Activated CD4-positive, alpha-beta T cell treated with anti-CD3 and anti-CD28 coated beads, Interleukin-2, Interleukin-6, amounts not matched to agents 100 ng/mL and 50 ng/mL, durations not matched to agents 16 hours and 8 hours (primary cell): ENCODE measurements at regions not wholly inside any gene's neighbourhood (a gene's known extent, or its start where the extent isn't known, plus 50 kb on each side); places are given as distances from the start of the nearest gene placed in this dataset.

Source experiments
- DNase-seq: peaks from one replicate; pipeline ENCODE4 v3.0.0-alpha.2; 2020

DNA sequence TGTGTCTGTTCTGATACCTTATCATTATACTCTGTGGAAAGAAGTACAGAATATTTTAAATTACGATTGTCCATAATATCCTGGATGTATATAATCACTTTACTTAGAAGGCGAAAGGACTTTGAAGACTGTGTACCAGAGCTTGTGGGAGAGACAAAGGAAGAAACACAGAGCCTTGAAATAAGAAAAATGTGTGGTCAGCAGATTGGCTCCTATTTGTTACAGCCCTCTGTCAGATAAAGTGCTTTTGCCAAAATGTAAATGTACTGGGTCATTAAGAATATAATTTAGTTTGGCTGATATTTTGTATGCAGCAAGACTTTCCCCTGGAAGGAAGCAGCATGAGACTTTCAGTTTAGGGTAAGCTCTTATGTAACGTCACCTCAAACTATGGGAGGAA is 443.1 kb downstream of the CCDC85A start:
- no peak for DNase-seq

DNA sequence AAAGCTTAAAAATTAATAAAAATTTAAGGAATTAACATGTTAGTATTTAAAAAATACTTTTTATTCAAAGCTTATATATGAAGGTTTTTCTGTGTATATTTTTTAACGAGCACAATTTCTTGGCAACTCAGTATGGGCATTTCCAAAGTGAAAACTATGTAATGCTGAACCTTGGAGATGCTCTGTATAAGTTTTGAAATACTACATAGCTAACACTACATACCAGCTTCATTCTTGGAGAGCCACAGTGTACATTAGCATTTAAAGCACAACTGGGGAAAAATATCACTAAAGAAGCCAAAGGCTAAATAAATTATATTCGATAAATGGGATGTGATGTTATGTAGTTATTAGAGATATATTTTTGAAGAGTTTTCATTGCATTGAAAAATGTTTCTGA is 446.5 kb downstream of the CCDC85A start:
- no peak for DNase-seq

DNA sequence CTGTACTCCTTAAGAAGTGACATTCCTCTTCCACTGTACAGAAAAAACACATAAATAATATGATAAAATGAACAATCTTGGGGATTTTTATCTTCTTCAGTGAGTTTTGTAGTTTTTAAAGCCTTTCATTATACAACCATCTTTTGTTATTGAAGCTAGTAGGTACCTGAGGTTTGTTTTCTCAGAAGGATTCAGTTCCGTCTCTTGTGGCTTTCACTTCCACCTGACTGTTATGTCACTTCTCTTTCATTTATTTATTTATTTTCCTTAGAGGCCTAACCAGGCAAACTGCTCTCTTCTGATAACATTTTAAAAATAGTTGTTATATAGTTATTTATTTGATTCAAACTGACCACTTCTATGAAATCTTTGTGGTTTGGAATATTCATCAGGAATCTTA is 464.2 kb downstream of the CCDC85A start:
- DNase-seq: no peak

DNA sequence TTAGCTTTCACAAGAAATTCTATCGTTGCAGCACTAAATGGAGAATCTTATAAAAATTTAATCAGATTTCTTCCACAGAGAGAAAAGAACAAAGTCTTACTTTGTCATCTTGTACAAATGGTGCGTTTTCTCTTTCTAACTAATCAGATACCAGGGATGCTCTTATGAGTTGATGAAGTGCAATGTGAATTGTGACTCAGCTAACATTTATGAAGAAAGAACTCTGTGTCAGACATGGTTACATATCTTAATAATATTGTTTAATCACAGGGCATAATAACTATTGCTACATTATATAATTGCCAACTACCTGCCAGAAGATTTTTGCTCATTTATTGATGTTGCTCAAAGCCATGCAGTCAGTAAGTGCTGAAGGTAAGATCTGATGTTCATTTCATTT is 465.0 kb downstream of the CCDC85A start:
- no peak for DNase-seq

DNA sequence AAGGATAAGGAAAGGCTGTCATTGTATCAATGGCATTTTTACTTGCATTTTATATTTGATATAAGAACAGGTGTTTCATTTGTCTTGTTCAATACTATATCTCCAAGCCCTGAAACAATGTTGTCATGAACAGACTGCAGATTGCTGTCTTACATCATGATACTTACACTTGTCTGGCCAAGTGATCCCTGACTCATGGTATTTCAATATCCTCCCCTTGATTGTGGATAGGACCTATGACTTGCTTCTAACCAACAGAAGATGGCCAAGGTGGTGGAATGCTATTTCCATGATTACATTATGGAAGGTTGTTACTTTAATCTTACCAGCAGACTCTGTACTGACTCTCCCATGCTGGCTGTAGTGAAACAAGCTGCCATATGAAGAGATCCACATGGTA is 471.1 kb downstream of the CCDC85A start:
- no peak for DNase-seq

DNA sequence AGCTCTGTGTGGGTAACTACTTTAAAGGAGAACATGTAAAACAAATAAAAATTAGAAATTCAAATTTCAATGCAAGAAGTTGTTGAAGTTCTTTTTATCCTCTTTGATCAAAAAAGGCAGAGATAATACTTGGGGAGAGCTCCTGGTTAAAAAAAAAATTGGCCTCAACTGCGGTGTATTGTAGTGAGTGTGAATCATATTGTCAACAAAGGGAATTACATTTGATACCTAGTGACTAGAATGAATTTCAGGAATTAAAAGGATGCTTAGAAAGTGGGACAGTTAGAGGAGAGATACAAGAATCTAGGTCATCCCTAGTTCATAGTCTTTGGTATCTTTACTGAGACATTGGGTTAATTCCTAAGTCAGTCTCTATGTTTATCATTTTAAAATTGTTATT is 473.0 kb downstream of the CCDC85A start:
- no peak for DNase-seq

DNA sequence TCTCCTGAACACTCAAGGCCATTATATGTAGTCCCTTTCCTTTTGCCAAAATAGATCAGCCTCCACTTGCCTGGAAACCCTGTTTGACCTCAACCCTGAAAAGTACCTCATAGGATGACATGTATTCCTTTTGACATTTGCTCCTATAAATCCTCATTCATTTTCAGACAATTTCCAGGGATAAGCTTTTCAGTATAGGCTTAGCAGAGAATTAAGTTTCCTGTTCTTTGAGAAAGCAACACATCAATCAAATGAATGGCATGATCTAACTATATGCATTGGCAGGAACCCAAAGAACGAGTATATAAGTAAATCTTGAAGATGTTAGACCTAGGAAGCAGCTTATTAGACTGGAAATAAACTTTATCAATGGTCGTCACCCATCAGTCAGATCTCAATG is 483.0 kb downstream of the CCDC85A start:
- DNase-seq: no peak

DNA sequence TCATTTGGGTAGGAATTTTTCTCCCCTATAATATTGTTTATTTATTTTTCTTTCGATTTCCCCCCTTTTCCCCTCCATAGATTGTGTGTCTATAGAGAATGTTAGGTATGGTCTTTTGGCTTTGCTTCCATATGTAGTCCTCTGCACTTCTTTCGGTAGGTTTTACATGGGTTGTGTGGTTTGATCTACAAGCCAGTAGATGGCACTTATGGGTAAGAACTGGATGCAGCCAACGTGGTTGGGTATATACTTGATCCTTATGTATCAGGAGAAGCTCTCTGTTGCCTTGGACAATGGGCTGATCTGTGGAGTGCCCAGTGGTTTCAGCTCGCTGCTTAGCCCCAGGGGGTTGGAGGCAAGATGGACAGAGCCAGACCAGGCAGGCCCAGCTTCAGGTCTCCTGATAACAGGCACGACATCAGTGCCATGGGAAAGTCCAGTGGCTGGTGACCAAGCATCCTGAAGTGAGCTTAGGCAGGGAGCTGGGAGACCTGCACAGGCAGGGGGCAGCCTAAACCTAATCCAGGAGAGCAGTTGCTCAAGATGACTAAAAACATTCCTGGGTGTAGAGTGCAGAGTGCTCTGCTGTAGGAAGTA is 488.3 kb downstream of the CCDC85A start:
- no peak for DNase-seq

DNA sequence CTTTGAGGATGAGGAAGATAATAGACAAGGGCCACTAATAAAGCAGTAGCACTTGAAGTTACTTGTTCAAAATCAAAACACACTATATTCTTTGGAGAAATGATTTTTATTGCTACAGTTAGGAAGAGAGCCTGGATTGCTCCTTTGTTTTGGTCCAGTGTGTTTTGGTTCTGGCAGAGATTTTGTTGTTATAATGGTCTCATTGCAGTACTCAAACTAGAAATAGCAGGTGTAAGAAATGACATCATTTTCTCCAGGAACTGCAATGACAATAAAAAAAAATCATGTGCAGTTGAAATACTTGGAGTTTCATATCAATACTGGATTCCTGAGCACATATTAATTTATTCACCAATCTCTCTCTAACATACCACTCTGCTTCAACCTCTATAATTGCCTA is 490.3 kb downstream of the CCDC85A start:
- no peak for DNase-seq

DNA sequence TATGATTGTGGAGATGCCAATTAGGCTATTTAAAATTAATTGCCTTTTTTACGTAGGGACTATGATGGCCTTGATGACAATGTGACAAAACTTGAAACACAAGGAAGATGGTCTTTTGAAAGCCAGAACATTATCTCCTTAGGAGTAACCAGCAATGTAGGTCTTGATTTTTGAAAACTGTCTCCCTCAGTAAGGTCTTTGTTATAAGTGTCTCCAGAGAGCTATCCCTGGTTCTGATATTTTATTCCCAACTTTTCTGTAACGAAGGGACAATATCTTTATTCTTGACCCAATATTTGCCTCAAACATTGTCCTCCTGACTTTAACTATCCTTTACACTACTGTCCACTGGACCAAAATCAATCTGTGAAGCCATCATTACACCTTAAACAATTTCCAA is 493.2 kb downstream of the CCDC85A start:
- DNase-seq: no peak

DNA sequence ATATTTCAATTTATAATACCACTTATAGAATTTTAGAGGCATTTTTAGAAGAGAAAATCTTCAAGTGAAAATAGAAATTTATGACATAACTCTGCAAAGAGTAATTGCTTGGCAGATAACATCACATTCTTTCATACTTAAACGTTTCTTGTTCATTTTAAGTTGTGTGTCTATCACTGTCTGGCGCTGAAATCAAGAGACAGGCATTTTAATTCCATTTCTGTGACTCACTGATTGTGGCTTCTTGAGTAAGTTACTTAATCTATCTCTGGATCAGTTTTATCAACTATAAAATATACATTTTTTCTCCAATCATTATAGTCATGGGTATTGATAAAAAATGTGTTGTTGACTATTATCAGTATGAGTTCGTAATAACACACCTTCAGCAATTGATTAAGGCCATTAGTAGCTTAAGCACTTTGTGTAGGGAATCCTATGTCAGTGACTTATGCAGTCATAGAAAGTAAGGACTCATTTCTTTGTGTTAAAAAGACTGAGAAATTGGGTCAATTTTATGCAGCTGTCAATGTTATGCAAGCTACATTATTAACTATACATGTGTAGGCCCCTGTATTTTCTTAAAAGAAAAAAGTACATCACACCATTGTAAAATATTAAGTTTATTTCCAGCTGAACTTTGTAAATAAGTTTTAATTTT is 497.3 kb downstream of the CCDC85A start:
- no peak for DNase-seq

DNA sequence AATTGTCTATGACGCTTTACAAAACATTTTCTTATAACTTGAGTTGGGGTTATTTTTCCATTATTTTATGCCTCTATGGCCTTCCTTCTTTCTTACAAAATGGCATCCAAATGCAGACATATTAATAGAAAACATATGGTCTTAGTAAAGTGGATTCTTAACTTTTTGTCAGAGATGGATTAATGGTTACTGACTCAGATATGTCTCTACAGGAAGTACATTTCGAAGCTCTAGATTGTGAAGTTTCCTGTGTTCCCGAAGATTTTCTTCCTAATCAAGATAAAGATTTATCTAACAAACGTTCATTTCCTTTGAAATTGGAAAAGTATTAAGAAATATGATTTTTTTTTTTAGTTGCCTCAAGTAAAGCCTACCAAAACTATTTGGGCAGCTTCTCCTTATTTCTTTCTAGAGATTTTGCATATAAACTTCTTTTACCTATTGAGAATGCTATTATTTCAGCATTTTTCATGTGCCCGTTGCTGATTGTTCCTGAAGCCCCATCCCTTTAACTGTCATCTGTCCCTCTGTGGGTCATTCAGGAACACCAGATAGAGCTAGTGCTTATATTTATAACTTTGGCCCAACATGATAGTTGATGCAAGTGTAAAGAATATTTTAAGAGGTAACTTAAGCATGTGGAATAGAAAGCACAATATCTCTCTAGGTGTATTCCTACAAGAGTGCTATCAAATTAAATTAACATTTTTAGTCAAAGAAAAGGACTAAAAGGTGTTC is 498.0 kb downstream of the CCDC85A start:
- no peak for DNase-seq

DNA sequence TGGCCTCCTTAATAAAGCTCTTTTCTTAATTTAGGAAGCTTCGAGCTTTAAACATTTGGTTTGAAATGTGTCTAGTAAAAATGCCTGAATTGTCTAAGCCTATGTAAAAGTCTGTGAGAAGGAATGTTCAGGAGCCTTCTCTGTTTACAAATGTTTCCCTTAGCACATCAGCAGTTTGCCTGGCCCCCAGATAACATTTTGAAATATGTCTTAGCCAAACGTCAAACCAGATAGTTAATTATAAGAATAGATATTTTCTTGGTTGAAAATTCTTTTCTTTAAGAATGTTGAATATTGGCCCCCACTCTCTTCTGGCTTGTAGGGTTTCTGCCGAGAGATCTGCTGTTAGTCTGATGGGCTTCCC is 498.6 kb downstream of the CCDC85A start:
- no peak for DNase-seq

DNA sequence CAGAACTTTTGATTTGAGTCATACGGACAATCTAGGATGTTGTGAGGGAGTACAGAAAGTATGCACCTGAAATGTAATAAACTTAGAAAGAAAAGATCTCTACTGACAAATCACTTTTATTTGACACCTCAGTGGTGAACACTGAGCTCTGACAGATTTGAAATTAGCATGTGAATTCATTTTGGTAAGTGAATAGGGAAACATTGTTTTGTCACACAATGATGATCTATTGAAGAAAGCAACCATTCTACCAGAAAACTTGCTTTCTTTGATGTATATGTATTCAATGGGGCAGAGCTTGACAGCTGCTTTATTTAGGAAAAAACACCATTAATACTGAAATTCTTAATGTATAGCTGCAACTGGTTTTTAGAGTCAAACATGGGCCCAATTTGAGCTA is 500.5 kb downstream of the CCDC85A start:
- no peak for DNase-seq

DNA sequence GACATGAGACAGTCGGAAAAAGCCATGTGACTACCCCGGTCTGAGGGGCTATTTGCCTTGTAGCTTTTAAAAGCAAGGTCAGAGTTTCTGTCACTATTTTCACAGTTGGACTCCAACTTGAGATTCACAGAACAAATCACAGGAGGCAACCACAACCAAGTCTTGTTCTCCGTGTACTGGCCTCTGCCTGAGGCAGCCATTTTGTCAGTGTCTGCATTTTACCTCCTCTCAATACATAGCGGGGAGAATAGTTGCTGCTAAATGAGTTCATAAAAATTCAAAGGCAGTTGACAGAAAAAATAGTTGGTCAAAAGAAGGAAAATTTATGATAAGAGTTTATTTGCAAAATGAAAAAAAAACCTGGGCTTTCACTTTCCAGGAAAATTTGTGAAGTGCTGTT is 501.4 kb downstream of the CCDC85A start:
- no peak for DNase-seq

DNA sequence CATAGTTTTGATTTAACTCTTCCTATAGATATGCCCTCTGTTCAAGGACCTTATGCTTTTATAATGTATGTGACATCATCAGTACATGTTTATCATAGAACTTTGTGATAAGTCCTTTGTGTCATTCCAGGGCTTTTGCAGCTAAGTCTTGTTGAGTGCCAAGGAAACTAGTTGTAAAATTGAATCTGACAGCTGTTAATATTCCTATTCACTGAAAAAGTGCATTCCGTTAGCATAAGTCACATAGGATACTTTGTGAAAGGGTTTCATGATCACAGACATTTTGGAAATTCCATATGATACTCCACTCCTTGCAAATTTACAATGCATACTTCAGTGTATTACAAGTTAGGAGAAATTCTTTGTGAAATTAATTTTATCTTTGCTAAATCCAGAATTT is 503.4 kb downstream of the CCDC85A start:
- DNase-seq: no peak

DNA sequence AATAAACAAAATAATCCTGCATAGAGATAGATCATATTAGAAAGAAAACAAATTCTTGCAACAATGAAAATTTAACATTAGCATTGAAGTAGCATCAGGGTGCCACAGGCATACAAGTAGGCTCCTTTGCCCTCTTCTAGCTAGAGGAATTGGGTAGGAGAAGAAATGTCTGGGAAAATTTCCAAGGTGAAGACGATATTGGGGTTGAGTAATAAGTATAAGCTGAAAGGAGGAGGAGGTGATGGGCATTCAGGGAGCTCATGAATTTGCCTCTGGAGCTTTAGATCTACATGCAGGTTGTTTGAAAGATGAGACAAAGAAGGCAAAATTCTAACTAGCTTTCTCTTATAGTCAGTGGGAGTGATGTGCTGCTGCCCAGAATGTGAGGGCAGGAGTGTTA is 504.9 kb downstream of the CCDC85A start:
- no peak for DNase-seq

DNA sequence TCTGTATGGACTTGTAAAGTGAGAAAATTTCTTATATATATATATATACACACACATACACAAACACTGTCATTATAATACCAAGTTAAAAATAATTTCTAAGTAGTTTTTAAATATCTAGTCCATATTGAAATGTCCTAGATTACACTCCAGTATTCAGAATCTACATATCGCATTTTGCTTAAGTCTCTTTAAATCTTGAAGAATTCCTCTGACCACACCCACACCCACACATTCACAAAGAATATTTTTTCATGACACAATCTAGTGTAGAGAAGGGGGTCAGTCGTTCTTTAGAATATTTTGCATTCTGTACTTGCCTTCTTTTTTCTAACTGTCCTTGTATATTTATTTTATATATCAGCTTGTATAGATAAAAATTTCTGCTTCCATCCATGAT is 509.7 kb downstream of the CCDC85A start:
- DNase-seq: no peak

DNA sequence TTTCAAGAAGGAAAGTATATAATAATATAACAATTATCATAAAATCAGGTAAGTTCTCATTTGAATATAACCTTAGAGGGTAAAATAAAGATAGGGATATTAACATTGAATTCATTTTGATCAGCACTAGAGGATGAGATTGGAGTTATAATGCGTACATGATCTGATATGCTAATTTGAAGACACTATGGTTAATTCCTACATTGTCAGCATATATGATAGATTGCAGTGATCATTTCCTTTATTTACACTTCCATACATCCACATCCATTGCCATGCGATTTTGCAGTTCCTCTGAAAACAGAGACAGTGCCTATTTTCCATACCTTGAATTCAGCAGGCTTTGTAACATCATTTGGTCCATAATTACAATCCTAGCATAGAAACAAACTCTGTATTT is 519.2 kb downstream of the CCDC85A start:
- DNase-seq: no peak

DNA sequence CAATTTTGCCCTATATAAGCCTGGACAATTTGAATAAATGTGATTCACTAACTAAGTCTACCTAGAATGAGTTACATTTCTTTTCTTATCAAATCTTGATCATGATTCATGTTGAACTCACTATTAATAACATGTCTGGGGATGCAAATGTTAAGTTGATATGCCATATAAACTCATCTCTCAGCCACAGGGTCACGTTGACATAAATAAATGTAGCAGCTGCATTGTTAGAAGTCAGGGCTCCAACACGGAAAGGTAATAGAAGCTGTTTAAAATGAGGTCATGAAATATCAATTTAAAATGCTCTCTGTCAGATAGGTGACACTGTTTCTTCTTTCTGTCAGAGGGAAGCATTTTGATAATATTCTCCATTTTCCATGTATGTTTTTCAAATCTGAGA is 521.9 kb downstream of the CCDC85A start:
- DNase-seq: no peak

DNA sequence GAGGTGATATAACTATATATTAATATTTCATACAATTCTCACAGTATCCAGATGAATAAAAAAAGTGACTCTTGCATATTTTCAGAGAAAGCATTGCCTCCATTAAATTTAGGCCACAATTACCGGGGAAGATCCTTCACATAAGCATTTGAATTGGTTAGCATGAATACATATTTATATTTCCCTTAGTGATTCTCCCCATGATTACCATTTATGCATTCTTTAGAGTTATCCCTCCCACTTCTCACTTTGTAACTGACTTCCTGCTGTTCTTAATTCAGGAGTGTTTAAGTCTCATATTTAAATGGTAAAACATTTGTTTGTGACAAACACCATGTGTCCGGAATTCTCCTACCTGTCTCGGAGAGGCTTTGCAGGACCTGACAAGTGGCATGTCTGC is 523.4 kb downstream of the CCDC85A start:
- no peak for DNase-seq

DNA sequence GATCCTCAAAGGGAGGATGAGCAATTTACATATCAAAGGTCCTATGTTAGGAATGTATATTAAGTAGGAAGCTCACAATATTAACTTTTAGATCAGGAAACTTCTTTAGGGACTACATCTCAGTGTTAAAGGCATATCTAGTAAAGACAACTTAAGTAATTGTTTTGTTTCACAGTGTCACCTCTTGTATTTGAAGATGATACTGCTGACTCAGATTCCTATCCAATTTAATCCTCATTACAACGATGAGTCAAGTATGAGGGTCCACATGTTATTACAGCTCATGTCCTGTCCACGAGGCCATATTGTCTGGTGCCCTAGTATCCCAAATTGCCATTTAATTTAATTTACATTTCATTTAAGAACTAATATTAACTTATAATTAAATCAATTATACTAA is 523.9 kb downstream of the CCDC85A start:
- no peak for DNase-seq

DNA sequence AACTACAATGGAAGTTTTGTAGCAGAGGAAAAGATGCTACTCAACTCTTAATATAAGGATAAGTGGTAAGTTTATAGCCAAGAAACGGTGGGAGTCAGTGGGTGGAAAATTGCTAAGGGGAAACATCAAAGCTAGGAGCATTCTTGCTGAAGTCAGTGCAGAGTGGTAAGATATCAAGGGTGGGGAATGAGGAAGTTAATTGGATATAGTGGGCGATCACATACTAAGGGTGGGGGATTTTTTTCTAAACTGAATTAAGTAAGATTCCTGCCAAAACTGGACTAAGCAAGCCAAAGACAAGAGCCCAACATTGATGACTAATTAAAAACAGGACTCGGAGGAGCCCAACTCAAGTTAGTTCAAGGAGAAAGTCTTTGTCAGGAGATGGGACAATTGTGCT is 525.4 kb downstream of the CCDC85A start:
- no peak for DNase-seq

DNA sequence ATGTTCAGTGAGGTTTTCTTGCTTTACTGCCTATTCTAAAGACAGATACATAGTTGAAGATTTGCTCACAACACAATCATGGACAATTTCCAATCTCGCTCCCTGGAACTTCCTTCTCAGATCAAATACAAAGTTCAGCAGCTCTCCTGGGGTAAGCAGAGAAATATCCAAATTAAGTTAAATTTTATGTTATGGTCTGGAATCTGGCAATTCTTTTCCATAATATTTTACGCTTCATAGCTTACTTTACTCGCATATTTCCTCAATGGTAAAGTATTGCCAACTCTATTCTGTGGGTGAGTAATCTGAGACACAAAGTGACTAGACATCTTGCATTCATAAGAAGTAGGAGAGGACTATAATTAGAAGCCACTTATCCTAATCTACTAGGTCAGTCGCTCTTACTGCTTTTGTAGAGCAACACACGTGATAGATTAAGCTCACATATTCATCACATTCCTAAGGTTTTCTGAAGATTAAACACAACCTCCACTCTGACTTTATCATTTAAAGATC is 529.4 kb downstream of the CCDC85A start:
- no peak for DNase-seq

DNA sequence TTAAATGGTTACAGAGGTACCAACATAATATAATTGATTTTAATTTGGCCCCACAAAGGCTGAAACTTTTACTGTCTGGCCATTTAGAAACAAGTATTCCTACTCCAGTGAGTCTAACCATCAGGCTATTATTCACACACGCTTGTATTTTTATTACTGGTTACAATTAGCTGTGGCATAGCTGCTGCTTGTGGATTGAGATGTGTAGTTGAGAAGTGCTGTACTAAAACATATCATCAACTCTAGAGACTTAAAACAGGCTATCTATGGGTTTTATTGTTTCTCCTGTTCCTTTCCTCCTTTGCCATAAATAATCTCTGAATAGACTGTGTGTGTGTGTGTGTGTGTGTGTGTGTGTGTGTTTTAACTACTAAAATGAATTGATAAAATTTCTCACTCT is 530.2 kb downstream of the CCDC85A start:
- DNase-seq: no peak
